Activated naive CD8-positive, alpha-beta T cell treated with anti-CD3 and anti-CD28 coated beads for 36 hours (primary cell): ENCODE measurements at regions not wholly inside any gene's neighbourhood (a gene's known extent, or its start where the extent isn't known, plus 50 kb on each side); places are given as distances from the start of the nearest gene placed in this dataset.

ENCODE experiments used
- DNase-seq: peaks from one replicate; pipeline ENCODE4 v3.0.0; 2021
- H3K27ac Mint-ChIP-seq: one replicate; pipeline ENCODE4 v1.8.0; 2022; ENCODE audit warnings: mild to moderate bottlenecking, moderate library complexity, mixed read lengths
- H3K27me3 Mint-ChIP-seq: one replicate; pipeline ENCODE4 v1.8.0; 2022; ENCODE audit warnings: mild to moderate bottlenecking, mixed read lengths
- H3K36me3 Mint-ChIP-seq: one replicate; pipeline ENCODE4 v1.8.0; 2021; ENCODE audit warnings: mild to moderate bottlenecking, mixed read lengths
- H3K4me1 Mint-ChIP-seq: one replicate; pipeline ENCODE4 v1.8.0; 2021; ENCODE audit warnings: mixed read lengths
- H3K4me3 Mint-ChIP-seq: one replicate; pipeline ENCODE4 v1.8.0; 2022; ENCODE audit warnings: mild to moderate bottlenecking, moderate library complexity, mixed read lengths
- H3K9me3 Mint-ChIP-seq: one replicate; pipeline ENCODE4 v1.8.0; 2022; ENCODE audit warnings: mixed read lengths

DNA sequence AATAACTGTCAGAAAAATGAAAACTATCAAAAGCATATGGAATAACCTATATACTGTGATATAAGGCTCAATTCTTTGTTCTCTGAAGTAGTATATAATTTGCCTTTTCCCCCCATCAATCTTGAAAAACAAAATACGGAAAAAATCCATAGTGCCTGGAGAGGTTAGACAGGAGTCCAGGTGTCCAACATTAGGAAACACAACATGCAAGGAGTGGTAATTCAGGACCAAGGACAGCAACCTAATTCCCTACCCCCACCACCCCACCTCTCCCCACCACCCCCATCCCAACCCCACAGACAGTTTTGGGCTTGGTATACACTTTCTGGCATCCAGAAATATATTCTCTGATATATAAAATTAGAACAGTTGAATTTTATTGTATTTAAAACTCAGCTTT lies 55.1 kb upstream of the SLC25A26 start:
- Mint-ChIP-seq H3K4me3 (no peak overlapping the region), H3K36me3 (no peaks in the 10 kb centered on the region), H3K27ac (no peak overlapping the region), H3K27me3 (peaks cover 19% of the 10 kb centered on the region), H3K9me3 (peaks cover 4% of the 10 kb centered on the region), H3K4me1 (no peaks in the 10 kb centered on the region)
- no peak for DNase-seq

DNA sequence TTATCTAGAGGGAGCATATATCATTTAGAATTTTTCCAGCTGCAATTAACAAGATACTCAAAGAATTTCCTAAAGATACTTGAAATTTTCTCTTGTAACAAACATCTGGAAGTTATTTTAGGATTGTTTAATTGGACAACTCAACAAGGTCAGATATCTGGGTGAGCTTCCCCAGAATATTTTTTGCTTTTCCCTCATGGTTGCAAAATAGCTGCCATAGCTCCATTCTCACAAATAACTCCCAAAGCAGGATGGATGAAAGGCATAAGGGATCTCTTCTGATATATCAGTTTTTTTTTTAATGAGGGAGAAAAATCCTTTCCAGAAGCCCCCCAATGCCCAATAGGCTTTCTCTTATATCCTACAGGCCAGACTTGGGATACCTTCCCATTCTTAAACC lies 56.6 kb upstream of the SLC25A26 start:
- peaks cover 4% of the 10 kb centered on the region for H3K9me3 Mint-ChIP-seq
- H3K4me1 Mint-ChIP-seq: no peaks in the 10 kb centered on the region
- H3K27ac Mint-ChIP-seq: no peak overlapping the region
- peaks cover 16% of the 10 kb centered on the region for H3K27me3 Mint-ChIP-seq
- H3K36me3 Mint-ChIP-seq: no peaks in the 10 kb centered on the region
- no peak for DNase-seq
- H3K4me3 Mint-ChIP-seq: no peak overlapping the region

DNA sequence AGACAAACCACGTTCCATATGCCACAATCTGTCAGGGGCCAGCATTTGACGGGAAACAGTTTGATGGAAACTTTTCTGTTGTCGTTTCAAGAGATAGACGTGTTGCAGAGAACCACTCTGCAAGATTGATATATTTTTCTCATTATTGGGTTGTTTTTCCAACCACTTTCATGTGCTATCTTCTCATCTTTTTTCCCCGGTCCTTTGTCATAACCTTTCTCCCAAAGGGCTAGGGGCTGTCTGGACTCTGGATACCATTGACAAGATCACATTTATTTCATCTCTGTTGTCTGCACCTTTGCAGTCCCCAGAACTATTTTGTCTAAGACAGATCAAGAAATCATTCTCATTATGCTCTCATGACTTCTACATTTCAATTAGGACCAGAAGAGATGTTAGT lies 57.6 kb upstream of the SLC25A26 start:
- Mint-ChIP-seq H3K36me3 (no peaks in the 10 kb centered on the region), H3K9me3 (peaks cover 4% of the 10 kb centered on the region), H3K4me3 (no peak overlapping the region), H3K27ac (no peak overlapping the region), H3K27me3 (peaks cover 15% of the 10 kb centered on the region), H3K4me1 (no peaks in the 10 kb centered on the region)
- no peak for DNase-seq

DNA sequence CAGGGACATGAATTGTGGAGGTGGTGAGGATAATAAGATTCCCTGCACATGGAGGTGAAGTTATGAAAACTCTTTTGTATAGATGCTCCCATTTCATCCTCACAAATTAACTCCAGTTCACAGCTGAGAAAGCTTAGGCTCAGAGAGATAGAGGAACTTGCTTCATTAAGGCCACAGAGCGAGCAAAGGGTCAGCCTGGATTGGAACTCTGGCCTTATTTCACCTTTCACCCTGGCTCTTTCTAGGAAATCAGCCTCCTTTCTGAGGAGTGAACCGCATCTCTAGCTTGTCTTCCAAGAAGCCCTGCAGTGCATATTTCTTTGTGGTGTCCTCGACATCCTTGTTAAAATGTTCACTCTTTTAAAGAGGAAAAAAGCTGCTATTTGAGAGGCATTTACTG lies 58.0 kb upstream of the SLC25A26 start:
- Mint-ChIP-seq H3K4me1 (no peaks in the 10 kb centered on the region), H3K36me3 (no peaks in the 10 kb centered on the region), H3K27ac (no peak overlapping the region), H3K9me3 (peaks cover 4% of the 10 kb centered on the region), H3K27me3 (peaks cover 15% of the 10 kb centered on the region), H3K4me3 (no peak overlapping the region)
- no peak for DNase-seq

DNA sequence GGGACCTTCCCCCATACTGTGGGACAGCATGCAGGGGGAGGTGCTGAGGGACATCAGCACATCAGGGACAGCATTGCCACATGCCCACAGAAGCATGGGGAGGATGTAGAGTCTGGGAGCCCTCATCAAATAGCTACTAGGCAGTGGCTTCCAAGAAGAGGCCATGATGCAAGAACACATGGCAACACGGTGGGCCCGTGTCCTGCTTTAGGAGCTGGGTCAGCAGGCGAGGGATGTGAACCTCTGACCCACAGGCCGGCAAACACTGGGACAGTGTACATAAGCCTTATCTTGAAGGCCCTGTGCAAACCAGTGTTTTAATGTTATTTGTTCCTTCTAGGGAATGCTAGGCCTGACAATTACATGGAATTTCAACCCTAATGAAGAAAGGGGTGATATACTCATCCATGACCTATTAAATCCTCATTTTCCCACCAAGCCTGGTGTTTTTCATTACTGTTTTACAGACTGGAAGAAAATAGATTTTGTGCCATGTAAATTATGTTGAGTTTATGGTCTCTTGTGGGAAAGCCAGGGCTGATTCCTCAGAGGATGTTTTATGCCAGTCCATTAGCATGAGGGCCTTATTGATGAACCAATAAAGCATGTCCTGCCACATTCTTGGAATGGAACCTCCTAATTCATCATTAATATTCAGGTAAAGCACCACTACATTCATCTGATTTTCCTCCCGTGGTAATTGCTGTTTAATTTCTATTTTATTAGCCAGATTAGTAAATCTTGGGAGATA lies 61.7 kb upstream of the SLC25A26 start:
- peaks cover 11% of the 10 kb centered on the region for H3K27me3 Mint-ChIP-seq
- no peak for DNase-seq
- H3K4me1 Mint-ChIP-seq: no peaks in the 10 kb centered on the region
- no peak overlapping the region for H3K27ac Mint-ChIP-seq
- no peaks in the 10 kb centered on the region for H3K36me3 Mint-ChIP-seq
- no peak overlapping the region for H3K4me3 Mint-ChIP-seq
- H3K9me3 Mint-ChIP-seq: no peaks in the 10 kb centered on the region

DNA sequence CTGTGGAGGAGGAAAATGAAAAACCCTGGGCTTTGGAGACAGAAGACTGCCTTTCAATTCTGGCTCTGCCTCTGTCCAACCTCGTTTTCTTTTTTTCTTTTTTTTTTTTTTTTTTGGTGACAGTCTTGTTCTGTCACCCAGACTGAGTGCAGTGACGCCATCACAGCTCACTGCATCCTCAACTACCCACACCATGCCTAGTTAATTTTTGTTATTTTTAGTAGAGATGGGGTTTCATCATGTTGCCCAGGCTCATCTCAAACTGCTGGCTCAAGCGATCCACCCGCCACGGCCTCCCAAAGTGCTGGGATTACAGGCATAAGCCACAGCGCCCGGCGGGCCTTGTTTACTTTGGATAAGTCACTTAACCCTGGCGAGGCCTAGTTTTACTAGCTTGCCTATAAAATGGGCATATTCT lies 66.3 kb upstream of the SLC25A26 start:
- Mint-ChIP-seq H3K4me3 (no peak overlapping the region), H3K27me3 (peaks cover 6% of the 10 kb centered on the region), H3K4me1 (no peaks in the 10 kb centered on the region), H3K27ac (no peak overlapping the region), H3K36me3 (no peaks in the 10 kb centered on the region), H3K9me3 (no peaks in the 10 kb centered on the region)
- no peak for DNase-seq

DNA sequence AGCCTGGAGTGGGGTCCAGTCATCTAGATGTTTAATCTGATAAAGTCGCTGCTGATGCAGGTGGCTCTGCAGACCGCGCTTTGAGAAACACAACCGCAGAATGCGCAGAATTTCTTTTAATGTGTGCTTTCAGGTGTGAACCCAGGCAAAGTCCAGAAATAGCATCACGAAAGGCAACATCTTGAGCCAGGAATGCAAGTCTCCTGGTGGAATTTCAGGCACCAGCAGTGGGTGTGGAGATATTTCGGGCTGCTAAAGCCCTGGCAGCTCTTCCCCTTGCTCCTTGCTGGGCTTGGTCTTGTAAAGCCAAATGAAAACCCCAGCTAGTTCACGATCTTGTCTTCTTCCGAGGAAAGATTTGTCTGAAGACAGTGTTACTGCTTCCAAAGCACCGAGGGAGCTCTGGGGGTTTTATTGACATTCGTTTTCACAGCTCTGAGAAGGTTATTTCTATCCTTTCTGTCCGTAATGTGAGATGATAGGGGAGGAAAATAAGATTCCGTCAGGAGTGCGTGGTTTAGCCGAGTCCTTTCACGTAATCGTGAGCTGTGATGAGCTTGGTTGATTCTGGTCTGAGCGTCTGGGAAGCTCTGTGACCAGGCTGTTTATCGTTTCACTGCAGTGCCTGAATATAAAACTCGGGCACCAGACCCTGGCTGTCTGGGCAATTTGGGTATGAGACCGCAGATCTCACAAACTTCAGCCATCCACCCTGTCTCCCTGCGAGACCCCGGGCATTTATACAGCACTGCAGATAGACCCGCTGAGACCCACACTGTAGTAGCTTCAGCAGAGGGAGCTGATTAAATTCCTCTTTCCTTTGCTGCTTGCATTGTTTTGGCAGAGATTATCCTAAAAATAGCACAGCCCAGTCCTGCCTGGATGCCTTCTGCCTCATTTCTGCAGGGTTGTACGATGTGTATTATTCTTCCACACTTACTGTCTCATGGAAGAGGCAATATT lies 67.0 kb upstream of the SLC25A26 start:
- no peaks in the 10 kb centered on the region for H3K4me1 Mint-ChIP-seq
- H3K27me3 Mint-ChIP-seq: peaks cover 6% of the 10 kb centered on the region
- DNase-seq: no peak
- no peaks in the 10 kb centered on the region for H3K9me3 Mint-ChIP-seq
- no peak overlapping the region for H3K4me3 Mint-ChIP-seq
- no peak overlapping the region for H3K27ac Mint-ChIP-seq
- no peaks in the 10 kb centered on the region for H3K36me3 Mint-ChIP-seq

DNA sequence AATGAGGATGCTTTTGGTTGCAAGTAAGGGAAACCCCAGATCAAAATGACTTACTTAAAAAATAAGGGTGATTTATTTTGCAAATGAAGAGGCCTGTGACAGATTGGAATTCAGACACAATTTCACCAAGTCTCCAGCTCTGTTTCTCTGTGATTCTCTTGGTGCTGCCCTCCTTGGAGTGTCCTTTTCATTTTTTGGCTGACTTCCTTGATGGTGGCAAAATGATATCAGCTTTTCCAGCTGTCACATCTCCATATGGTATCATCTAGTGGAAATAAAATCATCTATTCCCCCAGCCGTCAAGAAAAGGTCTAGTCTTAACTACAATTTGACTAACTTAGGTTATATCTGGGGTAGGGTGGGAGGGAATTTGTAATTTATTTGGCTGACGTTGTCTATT lies 68.5 kb upstream of the SLC25A26 start:
- Mint-ChIP-seq H3K4me3 (no peak overlapping the region), H3K27me3 (peaks cover 6% of the 10 kb centered on the region), H3K36me3 (no peaks in the 10 kb centered on the region), H3K4me1 (no peaks in the 10 kb centered on the region), H3K27ac (no peak overlapping the region), H3K9me3 (no peaks in the 10 kb centered on the region)
- no peak for DNase-seq

DNA sequence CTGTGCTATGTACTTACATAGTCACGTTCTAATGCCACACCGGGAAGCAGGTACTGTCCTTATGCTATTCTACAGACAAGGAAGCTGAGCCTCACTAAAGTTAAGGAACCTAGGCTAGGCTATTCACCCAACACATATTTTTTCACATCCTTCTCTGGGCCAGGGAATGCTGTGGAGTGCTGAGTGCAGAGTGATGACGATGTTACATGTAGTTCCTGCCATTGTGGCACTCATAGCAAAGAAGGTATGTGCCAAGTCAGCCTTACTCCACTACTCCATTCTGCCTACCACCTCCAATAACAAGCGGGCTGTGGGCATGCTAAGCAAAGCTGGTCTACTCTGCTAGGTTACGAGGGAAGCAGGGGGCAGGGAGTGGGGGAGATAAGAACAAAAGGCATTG lies 69.8 kb upstream of the SLC25A26 start:
- no peak overlapping the region for H3K4me3 Mint-ChIP-seq
- no peaks in the 10 kb centered on the region for H3K4me1 Mint-ChIP-seq
- peaks cover 10% of the 10 kb centered on the region for H3K27me3 Mint-ChIP-seq
- DNase-seq: no peak
- H3K36me3 Mint-ChIP-seq: no peaks in the 10 kb centered on the region
- H3K27ac Mint-ChIP-seq: no peak overlapping the region
- no peaks in the 10 kb centered on the region for H3K9me3 Mint-ChIP-seq

DNA sequence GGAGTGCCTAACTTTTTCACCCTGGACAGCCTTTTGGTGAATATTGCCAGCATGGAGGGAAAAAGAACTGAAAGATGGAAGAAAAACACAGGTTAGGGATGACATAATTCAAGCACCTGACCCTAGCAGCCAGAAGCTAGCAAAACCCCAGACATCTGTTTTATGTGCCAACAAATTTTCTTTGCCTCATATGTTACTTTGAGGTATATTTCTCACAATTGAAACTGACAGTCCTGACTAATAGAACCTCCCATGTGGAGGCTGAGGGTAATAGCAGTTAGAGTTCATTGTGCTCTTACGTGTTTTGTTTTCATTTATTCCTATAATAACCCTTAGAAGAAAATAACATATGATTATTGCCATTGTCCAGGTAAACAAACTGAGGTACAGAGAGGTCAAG lies 71.5 kb upstream of the SLC25A26 start:
- Mint-ChIP-seq H3K4me1 (no peaks in the 10 kb centered on the region), H3K27me3 (peaks cover 10% of the 10 kb centered on the region), H3K4me3 (no peak overlapping the region), H3K27ac (no peak overlapping the region), H3K36me3 (no peaks in the 10 kb centered on the region), H3K9me3 (no peaks in the 10 kb centered on the region)
- DNase-seq: no peak

DNA sequence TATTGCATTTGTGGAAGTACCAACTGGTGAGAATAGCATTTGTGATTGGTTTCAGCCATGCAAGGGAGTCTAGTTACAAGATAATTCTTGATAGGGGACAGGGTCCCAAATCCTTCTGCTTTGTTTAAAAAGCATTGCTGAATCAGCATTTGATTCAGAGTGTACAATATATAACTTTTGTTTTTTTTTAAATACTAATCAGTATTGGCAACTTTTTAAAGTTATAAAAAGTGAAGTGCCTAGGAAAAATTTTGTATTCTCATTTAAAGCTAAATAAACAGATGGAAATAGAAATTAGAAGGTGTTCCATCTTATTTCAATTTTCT lies 75.4 kb upstream of the SLC25A26 start:
- no peaks in the 10 kb centered on the region for H3K9me3 Mint-ChIP-seq
- no peak overlapping the region for H3K4me3 Mint-ChIP-seq
- H3K27me3 Mint-ChIP-seq: peaks cover 4% of the 10 kb centered on the region
- H3K36me3 Mint-ChIP-seq: no peaks in the 10 kb centered on the region
- H3K4me1 Mint-ChIP-seq: no peaks in the 10 kb centered on the region
- H3K27ac Mint-ChIP-seq: no peak overlapping the region
- no peak for DNase-seq

DNA sequence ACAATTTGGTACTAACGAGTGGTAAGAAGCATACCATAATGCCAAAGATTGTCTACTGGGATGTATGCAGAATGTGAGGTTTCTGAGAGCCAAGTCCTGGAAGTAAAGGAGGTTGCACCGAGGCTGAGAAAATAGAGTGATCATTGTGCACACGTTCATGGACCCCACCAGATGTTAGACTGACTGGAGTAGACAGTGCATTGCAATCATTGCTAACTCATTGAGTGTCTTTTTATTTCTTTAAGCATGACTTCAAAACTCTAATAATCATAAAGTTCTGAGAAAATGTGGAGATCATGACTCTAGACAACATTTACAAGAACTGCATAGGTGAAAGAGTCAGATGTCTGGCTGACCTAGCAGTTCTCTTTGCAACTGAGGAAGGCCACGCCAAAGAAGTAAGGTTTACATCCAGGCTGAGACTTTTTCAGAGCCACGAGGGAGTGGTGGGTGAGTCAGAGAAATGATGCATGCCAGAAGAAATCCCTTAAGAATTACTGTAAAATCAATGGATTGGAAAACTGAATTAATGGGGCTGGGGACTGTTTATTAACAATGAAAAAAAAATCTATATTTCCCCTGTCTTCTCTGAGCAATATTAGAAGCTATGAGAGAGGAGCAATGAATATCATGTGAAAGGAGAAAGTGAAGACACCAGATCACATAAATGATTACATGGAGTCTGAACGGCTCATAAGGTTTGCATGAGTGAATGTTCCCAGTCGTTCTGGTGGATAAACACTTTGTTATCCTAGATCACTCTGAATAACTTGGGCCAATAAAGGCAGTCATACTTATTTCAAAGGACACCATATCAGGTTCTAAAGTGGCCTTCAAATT lies 76.0 kb upstream of the SLC25A26 start:
- H3K4me3 Mint-ChIP-seq: no peak overlapping the region
- H3K4me1 Mint-ChIP-seq: no peaks in the 10 kb centered on the region
- no peaks in the 10 kb centered on the region for H3K9me3 Mint-ChIP-seq
- DNase-seq: no peak
- no peaks in the 10 kb centered on the region for H3K36me3 Mint-ChIP-seq
- H3K27me3 Mint-ChIP-seq: peaks cover 4% of the 10 kb centered on the region
- no peak overlapping the region for H3K27ac Mint-ChIP-seq

DNA sequence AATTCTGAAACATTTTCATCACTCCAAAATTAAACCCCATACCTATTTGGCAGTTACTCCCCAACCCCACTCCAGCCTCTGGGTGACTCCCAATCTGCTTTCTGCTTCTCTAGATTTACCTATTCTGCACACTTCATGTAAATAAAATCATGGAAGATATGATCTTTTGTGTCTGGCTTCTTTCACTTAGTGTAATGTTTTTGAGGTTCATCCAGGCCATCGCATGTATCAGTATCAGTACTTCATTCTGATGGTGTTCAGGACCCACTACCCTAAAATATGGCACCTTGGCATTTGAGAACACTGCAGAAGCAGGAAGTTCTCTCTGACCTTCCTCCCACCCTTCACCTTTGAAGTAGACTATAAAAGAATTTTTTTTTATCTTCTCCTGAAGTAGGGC lies 78.7 kb upstream of the SLC25A26 start:
- DNase-seq: no peak
- Mint-ChIP-seq H3K36me3 (no peaks in the 10 kb centered on the region), H3K9me3 (no peaks in the 10 kb centered on the region), H3K27me3 (peaks cover 13% of the 10 kb centered on the region), H3K4me3 (no peak overlapping the region), H3K4me1 (no peaks in the 10 kb centered on the region), H3K27ac (no peak overlapping the region)

DNA sequence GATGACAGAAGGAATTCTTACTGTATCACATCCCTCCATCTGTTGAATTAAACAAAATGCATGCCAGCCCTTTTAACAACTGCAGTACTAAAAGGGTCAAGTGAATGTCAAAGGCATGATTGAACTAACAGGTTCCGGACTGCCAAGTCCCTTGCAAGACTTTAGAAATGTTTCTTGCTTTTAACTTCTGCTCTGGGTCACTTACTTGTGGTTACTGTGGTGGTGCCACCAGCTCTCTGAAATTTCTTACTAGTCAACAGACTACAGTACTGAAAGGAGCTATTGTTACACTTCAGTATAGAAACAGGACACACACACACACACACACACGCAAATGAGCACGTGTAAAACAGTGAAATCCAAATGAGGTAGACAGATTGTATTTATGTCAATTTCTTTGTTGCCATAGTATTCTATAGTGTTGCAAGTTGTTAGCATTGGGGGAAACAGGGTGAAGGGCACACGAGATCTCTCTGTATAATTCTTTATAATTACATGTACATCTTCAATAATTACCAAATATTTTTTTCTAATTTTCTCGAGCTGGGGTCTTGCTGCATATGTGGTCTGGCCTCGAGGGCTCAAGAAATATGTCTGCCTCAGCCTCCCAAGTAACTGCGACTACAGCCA lies 79.9 kb upstream of the SLC25A26 start:
- Mint-ChIP-seq H3K27ac (no peak overlapping the region), H3K4me3 (no peak overlapping the region), H3K27me3 (peaks cover 17% of the 10 kb centered on the region), H3K4me1 (no peaks in the 10 kb centered on the region), H3K36me3 (no peaks in the 10 kb centered on the region), H3K9me3 (no peaks in the 10 kb centered on the region)
- no peak for DNase-seq

DNA sequence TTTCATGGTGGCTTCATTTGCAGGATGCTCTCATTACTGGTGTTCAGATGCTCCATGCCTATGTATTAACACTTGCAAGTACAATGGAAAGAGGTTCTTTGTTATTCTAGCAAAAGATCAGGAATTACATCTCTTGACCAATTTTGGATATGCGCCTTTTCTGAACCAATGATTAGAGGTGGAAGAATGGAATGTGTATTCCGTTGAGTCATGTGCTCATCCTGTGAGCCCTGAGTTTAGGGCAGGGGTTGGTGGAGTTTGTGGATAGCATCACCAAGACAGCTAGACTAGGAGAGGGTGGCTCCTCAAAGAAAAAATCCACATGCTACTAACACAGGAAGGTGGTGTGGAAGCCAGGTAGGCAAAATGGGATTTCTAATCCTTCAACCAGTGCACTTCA lies 80.7 kb upstream of the SLC25A26 start:
- Mint-ChIP-seq H3K4me1 (no peaks in the 10 kb centered on the region), H3K4me3 (no peak overlapping the region), H3K36me3 (no peaks in the 10 kb centered on the region), H3K27ac (no peak overlapping the region), H3K9me3 (no peaks in the 10 kb centered on the region), H3K27me3 (peaks cover 17% of the 10 kb centered on the region)
- DNase-seq: no peak
